Right cardiac atrium (tissue), 5 donors: ENCODE measurements at regions not wholly inside any gene's neighbourhood (a gene's known extent, or its start where the extent isn't known, plus 50 kb on each side); places are given as distances from the start of the nearest gene placed in this dataset.

Source experiments
- ATAC-seq, 2 donors: fragments of 200-7000 bp; cut with Tn5 transposase; one replicate each; pipeline versions ENCODE4 v1.8.0 to v1.9.1; 2020; ENCODE audit warnings: moderate library complexity in 2 of 2, mild to moderate bottlenecking in 1 of 2
- DNase-seq, 3 donors: peaks; one replicate each; pipeline ENCODE4 v3.0.0-alpha.2; 2020
- H3K27ac ChIP-seq: one replicate; pipeline ENCODE4 v1.5.1; 2013; ENCODE audit warnings: mild to moderate bottlenecking, low read length, control low read depth, moderate library complexity
- H3K27me3 ChIP-seq: one replicate; pipeline ENCODE4 v1.6.1; 2013; ENCODE audit not compliant: control insufficient read depth, insufficient read depth
- H3K4me1 ChIP-seq: one replicate; pipeline ENCODE4 v1.6.1; 2013; ENCODE audit warnings: low read length; ENCODE audit not compliant: control insufficient read depth, insufficient read depth
- H3K4me3 ChIP-seq: one replicate; pipeline ENCODE4 v1.5.1; 2013; ENCODE audit warnings: low read length, control low read depth
- H3K9me3 ChIP-seq: one replicate; pipeline ENCODE4 v1.6.1; 2013; ENCODE audit warnings: low read length; ENCODE audit not compliant: control insufficient read depth
- WGBS: extraction: QIAGEN DNeasy Blood & Tissue Kit; methylation state at CpG from one replicate; pipeline ENCODE4 v1.1.7; 2013; 5-methylcytosine and 5-hydroxymethylcytosine counted together
- intact Hi-C, 4 donors: fragments of 100-400 bp; cut with DNase I; formaldehyde crosslinking; loops; one replicate each; pipeline versions ENCODE4 v1.11.0 to v1.14.0; 2022 to 2023
- donor health status: healthy with polysubstance abuse.
- donor health status: DM: no; HTN: yes; CAD: no.
- donor health status: DM: no; HTN: no; CAD: no.
- donor health status: DM: no; HTN: yes; CAD: no; lungs with severe emphysema.
- donor health status: DM: yes; HTN: yes; CAD: no.

DNA sequence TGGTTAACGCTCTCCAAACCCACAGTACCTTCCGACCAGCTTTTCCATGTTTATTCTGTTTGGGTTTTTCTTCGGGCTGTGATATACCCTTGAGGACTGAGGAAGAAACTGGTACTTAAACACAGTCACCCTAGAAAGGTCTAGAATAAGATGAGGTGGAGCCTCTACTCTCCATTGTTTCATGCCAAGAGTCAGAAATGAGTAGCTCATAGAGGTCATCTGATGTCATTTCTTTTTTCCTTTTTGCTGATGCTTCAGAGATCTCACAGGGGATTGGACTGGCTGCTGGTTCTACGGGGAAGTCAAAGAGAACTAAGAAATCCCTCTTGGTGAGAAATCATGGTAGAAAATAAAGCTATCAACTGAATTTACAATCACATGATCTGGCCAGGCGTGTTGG, 538.2 kb upstream of the TMEM132C start:
- no peak for DNase-seq
- Histone ChIP-seq H3K27me3 (peaks cover 3% of the 10 kb centered on the region), H3K4me3 (no peak overlapping the region), H3K4me1 (no peaks in the 10 kb centered on the region), H3K27ac (no peak overlapping the region), H3K9me3 (no peaks in the 10 kb centered on the region)
- intact Hi-C loops = no loop called here
- 89% methylated on average over 5 of the region's 5 CpGs for WGBS
- no peak for ATAC-seq

DNA sequence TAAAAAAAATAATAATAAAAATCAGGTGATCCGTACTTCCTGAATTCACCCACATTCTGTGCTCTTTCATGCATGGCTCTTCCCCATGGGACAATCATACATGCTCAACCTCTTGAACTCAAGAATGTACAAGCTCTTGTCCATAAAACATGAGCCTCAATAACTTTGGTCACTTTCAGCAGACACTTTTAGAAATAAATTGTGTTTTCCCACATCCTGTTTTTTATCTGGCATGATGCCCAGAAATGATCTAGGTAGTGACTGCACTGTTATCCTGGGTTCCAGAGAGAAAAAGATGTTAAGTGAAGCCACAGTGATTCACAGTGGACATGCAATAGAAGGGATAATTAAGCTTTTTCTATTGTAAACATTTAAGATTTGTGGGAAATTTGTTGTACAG, 537.6 kb upstream of the TMEM132C start:
- Histone ChIP-seq H3K4me1 (no peaks in the 10 kb centered on the region), H3K4me3 (no peak overlapping the region), H3K9me3 (no peaks in the 10 kb centered on the region), H3K27ac (no peak overlapping the region), H3K27me3 (peaks cover 3% of the 10 kb centered on the region)
- intact Hi-C loops = no loop called here
- ATAC-seq (no peak), DNase-seq (no peak)
- WGBS = 81% methylated on average over 1 of the region's 1 CpG

DNA sequence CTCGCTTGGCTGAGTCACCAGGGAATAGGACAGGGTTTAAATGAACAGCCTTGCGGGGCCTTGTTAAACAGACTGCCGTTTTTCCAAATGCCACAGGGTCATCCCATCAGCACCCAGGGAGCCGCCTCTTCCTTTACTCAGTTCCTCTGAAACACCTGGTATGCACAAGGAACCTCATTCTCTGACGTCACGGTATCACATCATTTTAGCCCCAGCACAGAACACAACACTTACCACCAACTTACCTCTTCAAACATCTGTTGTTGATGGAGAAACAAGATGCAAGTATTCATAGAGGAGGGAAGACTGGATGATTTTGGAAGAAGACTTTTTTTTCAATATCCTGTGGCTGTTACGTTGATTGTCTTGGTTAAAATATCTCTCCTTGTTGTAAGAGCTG, 535.3 kb upstream of the TMEM132C start:
- no peak overlapping the region for H3K4me3 ChIP-seq
- H3K27me3 ChIP-seq = no peaks in the 10 kb centered on the region
- intact Hi-C loops = no loop called here
- no peak overlapping the region for H3K27ac ChIP-seq
- ATAC-seq (no peak), DNase-seq (no peak)
- WGBS = 59% methylated on average over 7 of the region's 7 CpGs
- H3K9me3 ChIP-seq = no peaks in the 10 kb centered on the region
- H3K4me1 ChIP-seq = no peaks in the 10 kb centered on the region

DNA sequence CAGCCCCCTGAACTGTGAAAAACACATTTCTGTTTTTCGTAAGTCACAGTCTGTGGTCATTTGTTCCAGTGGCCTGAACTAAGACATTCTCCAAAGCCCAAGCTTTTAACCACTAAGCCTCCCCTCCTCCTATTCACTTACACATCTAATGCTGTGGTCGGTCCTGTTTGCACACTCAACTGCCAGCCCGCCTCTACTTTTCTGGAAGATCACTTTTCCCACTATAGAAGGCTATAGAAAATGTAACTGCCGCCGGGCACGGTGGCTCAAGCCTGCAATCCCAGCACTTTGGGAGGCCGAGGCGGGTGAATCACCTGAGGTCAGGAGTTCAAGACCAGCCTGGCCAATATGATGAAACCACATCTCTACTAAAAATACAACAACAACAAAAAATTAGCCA, 524.7 kb upstream of the TMEM132C start:
- Histone ChIP-seq H3K9me3 (no peaks in the 10 kb centered on the region), H3K4me3 (no peak overlapping the region), H3K27ac (no peak overlapping the region), H3K27me3 (no peaks in the 10 kb centered on the region), H3K4me1 (no peaks in the 10 kb centered on the region)
- 90% methylated on average over 8 of the region's 8 CpGs for WGBS
- intact Hi-C loops = no loop called here
- ATAC-seq = no peak
- no peak for DNase-seq

DNA sequence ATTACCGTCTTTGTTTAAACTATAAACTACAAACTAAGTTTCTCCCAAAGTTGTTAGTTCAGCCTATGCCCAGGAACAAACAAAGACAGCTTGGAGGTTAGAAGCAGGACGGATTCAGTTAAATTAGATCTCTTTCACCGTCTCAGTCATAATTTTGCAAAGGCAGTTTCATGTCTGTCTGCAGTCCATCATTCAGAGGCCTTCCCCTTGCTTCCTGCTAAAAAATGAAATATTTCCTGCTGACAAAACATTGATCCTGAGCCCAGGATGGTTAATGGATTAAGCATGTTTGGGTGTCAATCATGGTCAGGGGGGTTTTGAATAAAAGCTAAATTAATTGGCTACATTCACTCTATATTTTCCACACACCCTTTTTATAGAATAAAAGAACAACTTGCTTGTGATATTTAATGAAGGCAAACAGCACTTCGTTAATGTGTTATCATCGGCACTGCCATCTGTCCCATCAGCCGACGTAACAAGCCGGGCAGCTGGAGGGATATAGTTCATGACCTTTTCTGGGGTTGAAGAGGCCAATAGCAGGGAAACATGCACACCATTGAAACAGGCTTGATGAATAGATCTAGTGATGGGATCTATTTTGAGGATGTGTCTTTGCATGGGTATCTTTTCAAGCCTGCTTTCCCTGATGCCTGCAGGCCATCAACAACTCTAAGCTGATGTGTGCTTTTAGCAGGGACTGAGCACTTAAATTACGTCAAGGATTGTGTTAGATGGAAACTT, 521.3 kb upstream of the TMEM132C start:
- intact Hi-C loops = no loop called here
- ATAC-seq (no peak), DNase-seq (no peak)
- Histone ChIP-seq H3K4me3 (no peak overlapping the region), H3K4me1 (no peaks in the 10 kb centered on the region), H3K27me3 (no peaks in the 10 kb centered on the region), H3K27ac (no peak overlapping the region), H3K9me3 (no peaks in the 10 kb centered on the region)
- WGBS = 61% methylated on average over 9 of the region's 9 CpGs

DNA sequence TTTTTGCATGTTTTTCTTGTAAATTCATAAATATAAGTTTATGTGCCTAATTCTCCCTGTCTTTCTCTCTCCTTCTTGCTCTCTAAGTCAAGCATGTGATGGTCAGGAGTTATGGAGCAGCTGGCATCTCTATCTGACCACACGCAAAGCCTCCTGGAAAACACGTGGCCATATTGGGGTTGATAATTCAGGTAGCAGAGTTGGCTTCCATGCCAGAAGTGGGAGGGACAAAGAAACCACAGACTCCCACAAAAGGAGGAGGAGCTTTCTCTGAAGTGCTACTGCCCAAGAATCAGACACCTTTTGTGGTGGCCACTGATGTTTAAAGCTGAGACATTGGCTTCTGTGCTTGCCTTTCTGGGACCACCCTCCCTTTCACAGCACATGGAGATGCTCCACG, 517.6 kb upstream of the TMEM132C start:
- DNase-seq (no peak), ATAC-seq (no peak)
- Histone ChIP-seq H3K4me1 (no peaks in the 10 kb centered on the region), H3K27ac (no peak overlapping the region), H3K9me3 (no peaks in the 10 kb centered on the region), H3K27me3 (no peaks in the 10 kb centered on the region), H3K4me3 (no peak overlapping the region)
- intact Hi-C loops = no loop called here
- WGBS = 67% methylated on average over 3 of the region's 3 CpGs

DNA sequence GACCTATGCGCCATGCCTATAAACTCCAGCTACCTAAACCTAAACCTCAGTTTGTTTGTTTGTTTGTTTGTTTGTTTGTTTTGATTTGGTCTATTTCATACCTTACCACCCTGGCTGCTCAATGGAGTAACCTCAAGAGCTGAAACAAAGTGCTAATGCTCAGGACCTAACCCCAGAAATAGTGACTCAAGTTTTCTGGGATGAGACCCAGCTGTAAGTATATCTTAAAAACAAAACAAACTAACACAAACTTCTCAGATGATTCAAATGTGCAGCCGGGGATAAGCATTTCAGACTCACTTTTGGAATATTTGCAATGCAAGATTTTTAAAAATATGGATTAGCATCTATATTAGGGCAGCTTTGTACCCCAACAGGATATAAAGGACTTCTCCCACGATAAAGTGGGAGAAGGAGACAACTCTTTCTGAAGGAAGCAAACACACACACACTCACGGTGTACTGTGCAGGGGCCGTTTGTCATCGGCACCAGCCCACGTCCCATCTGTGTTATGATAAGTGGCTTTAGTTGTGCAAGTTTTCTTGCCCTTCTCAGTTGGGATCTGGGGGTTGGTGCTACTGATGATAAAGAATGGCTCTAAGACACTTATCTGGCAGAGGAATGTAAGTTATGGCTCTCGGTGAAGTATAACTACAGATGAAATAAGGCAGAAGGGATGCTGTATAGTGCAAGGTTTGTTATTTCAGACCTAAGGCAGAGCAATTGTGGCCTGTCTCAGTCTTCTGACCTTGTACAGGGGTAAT, 516.7 kb upstream of the TMEM132C start:
- peaks cover 2% of the 10 kb centered on the region for H3K27me3 ChIP-seq
- no peaks in the 10 kb centered on the region for H3K9me3 ChIP-seq
- intact Hi-C loops = no loop called here
- H3K4me1 ChIP-seq = no peaks in the 10 kb centered on the region
- DNase-seq = no peak
- no peak overlapping the region for H3K27ac ChIP-seq
- 41% methylated on average over 8 of the region's 8 CpGs for WGBS
- no peak overlapping the region for H3K4me3 ChIP-seq
- ATAC-seq = no peak

DNA sequence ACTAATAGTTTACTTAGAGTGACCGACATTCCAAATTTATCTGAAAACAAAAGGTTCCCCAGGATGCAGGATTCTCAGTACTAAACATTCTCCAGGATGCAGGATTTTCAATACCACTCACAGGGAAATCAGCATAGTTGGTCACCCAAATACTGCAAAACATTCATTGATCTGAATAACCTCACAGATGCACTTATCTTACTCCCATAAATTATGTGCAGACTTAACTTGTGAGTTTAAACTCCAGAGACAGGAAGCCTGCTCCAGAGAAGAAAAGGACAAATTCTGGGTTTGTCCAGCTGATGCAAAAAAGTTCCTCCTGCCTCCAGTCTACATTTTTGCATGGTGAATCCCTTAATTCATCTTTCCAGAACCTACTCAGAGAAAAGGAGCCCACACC, 514.2 kb upstream of the TMEM132C start:
- intact Hi-C loops = no loop called here
- Histone ChIP-seq H3K27ac (no peak overlapping the region), H3K4me3 (no peak overlapping the region), H3K9me3 (no peaks in the 10 kb centered on the region), H3K4me1 (no peaks in the 10 kb centered on the region), H3K27me3 (peaks cover 2% of the 10 kb centered on the region)
- ATAC-seq (no peak), DNase-seq (no peak)
- WGBS = 69% methylated on average over 1 of the region's 1 CpG

DNA sequence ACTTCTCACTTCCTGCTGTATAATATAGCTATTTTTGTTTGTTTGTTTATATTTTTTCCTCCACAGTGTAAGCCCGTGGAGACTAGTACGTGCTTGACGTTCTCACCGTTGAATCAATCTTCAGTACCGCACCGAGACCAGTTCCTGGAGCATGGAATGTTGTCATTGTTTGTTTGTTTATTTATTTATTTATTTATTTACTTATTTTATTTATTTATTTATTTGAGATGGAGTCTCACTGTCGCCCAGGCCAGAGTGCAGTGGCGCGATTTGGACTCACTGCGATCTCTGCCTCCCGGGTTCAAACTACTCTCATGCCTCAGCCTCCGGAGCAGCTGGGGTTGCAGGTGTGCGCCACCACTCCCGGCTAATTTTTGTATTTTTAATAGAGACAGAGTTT, 506.6 kb upstream of the TMEM132C start:
- H3K4me3 ChIP-seq = no peak overlapping the region
- H3K27ac ChIP-seq = no peak overlapping the region
- H3K9me3 ChIP-seq = no peaks in the 10 kb centered on the region
- ATAC-seq (no peak), DNase-seq (no peak)
- no peaks in the 10 kb centered on the region for H3K4me1 ChIP-seq
- H3K27me3 ChIP-seq = no peaks in the 10 kb centered on the region
- intact Hi-C loops = no loop called here
- 96% methylated on average over 14 of the region's 14 CpGs for WGBS

DNA sequence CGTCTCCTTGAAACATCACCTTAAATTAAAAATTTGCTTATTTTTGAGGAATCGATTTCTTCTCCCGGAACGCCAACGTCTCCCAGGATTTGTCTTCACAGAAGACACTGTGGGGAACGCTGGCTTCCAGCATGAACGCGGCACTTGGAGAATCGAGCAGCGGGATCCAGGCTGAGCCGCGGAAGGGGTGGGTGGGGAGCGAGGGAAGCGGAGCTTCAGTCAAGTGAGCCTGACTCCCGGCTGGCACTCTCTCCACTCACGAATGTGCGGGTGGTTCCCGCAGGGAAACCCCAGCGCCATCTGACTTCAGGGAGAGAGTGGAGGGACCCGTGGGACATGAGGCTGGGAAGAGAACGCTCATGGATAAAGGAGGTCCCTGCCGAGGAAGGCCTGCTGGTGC, 506.0 kb upstream of the TMEM132C start:
- Histone ChIP-seq H3K27me3 (no peaks in the 10 kb centered on the region), H3K4me3 (no peak overlapping the region), H3K4me1 (no peaks in the 10 kb centered on the region), H3K27ac (no peak overlapping the region), H3K9me3 (no peaks in the 10 kb centered on the region)
- no peak for ATAC-seq
- intact Hi-C loops = no loop called here
- 92% methylated on average over 22 of the region's 22 CpGs for WGBS
- no peak for DNase-seq

DNA sequence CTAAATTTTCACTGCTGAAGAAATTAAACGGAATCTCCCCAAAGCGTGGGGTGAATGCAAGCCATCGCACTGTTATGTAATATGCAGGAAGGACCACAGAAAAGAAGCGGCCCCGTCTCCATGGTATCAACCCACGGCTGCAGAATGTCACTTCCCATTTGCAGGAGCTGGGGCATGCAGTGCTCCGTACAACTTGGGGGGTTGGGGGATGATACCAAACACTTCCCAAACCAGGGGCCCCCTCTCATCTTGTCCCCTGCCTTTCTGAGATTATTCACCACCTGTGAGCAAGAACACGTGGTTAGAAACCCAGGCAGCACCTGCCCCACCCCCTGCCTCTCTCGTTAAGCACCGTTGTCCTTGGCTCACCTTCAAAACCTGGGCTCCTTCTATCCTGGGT, 505.1 kb upstream of the TMEM132C start:
- DNase-seq (no peak), ATAC-seq (no peak)
- H3K9me3 ChIP-seq = no peaks in the 10 kb centered on the region
- 43% methylated on average over 10 of the region's 10 CpGs for WGBS
- no peak overlapping the region for H3K27ac ChIP-seq
- no peaks in the 10 kb centered on the region for H3K27me3 ChIP-seq
- H3K4me3 ChIP-seq = no peak overlapping the region
- intact Hi-C loops = no loop called here
- H3K4me1 ChIP-seq = no peaks in the 10 kb centered on the region
